Glutamatergic neuron (in vitro differentiated cells): ENCODE measurements at regions not wholly inside any gene's neighbourhood (a gene's known extent, or its start where the extent isn't known, plus 50 kb on each side); places are given as distances from the start of the nearest gene placed in this dataset.

Source experiments
- DNase-seq: peaks from one replicate; pipeline ENCODE4 v3.0.0; 2022
- H3K27ac Mint-ChIP-seq: one replicate; pipeline ENCODE4 v1.8.0; 2020; ENCODE audit warnings: mild to moderate bottlenecking, mixed read lengths, inconsistent platforms; ENCODE audit not compliant: unreplicated experiment
- H3K27me3 Mint-ChIP-seq: one replicate; pipeline ENCODE4 v1.8.0; 2020; ENCODE audit warnings: mild to moderate bottlenecking, moderate library complexity, mixed read lengths, inconsistent platforms; ENCODE audit not compliant: unreplicated experiment
- H3K36me3 Mint-ChIP-seq: one replicate; pipeline ENCODE4 v1.8.0; 2020; ENCODE audit warnings: mild to moderate bottlenecking, mixed read lengths, inconsistent platforms; ENCODE audit not compliant: unreplicated experiment
- H3K4me1 Mint-ChIP-seq: one replicate; pipeline ENCODE4 v1.8.0; 2020; ENCODE audit warnings: mild to moderate bottlenecking, low read depth, mixed read lengths, inconsistent platforms; ENCODE audit not compliant: unreplicated experiment
- H3K4me3 Mint-ChIP-seq: one replicate; pipeline ENCODE4 v1.8.0; 2020; ENCODE audit warnings: mild to moderate bottlenecking, mixed read lengths, inconsistent platforms; ENCODE audit not compliant: unreplicated experiment
- H3K9me3 Mint-ChIP-seq: one replicate; pipeline ENCODE4 v1.8.0; 2020; ENCODE audit warnings: mild to moderate bottlenecking, moderate library complexity, mixed read lengths, inconsistent platforms; ENCODE audit not compliant: unreplicated experiment
- TF ChIP-seq, protein P1 (sequence below): fragments of 200-600 bp; sonication (generic); IDR thresholded peaks from one replicate; pipeline ENCODE4 v1.5.0; 2021; ENCODE audit not compliant: partially characterized antibody, unreplicated experiment

DNA sequence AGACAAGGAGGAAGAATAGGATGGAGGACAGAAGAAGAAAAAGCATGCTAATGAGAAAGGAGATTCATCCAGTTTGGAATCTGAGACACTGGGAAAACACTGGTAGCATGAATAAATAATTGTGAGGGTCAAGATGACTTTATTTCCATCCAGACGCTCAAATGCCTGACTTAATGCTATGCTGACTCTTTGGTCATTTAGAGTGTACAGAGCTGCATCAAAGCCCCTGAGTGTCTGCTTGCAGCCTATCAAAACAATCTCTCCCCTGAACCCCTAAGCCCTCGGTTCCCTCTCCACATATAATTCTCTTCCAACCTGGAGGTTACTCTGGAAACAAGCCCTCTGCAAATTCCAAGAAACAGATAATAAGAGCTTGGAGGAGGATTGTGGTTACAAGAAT is 208.8 kb downstream of the MAGEB17 start:
- H3K27me3 Mint-ChIP-seq = no peaks in the 10 kb centered on the region
- TF ChIP-seq, protein P1, sequence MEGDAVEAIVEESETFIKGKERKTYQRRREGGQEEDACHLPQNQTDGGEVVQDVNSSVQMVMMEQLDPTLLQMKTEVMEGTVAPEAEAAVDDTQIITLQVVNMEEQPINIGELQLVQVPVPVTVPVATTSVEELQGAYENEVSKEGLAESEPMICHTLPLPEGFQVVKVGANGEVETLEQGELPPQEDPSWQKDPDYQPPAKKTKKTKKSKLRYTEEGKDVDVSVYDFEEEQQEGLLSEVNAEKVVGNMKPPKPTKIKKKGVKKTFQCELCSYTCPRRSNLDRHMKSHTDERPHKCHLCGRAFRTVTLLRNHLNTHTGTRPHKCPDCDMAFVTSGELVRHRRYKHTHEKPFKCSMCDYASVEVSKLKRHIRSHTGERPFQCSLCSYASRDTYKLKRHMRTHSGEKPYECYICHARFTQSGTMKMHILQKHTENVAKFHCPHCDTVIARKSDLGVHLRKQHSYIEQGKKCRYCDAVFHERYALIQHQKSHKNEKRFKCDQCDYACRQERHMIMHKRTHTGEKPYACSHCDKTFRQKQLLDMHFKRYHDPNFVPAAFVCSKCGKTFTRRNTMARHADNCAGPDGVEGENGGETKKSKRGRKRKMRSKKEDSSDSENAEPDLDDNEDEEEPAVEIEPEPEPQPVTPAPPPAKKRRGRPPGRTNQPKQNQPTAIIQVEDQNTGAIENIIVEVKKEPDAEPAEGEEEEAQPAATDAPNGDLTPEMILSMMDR = no peak
- no peak overlapping the region for H3K27ac Mint-ChIP-seq
- H3K9me3 Mint-ChIP-seq = no peaks in the 10 kb centered on the region
- no peak for DNase-seq
- H3K4me3 Mint-ChIP-seq = no peak overlapping the region
- H3K4me1 Mint-ChIP-seq = no peaks in the 10 kb centered on the region
- H3K36me3 Mint-ChIP-seq = no peaks in the 10 kb centered on the region

DNA sequence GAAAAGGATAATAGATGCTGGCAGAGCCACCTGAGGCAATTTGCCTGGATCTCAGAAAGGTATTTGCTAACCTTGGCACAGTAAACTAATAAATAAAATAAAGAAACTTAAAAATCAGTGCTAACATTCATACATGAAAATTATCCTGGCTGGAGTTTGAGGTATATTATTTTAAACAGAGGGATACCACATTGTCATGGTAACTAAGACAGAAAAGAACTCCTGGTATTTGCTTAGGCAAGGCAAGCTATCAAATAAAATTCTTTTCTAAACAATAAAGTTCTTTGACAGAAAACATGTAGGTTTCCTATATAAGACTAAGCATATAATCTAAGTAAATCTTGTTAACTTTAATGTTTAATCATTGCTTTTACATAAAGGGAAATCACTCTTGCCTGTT is 218.8 kb downstream of the MAGEB17 start:
- no peaks in the 10 kb centered on the region for H3K36me3 Mint-ChIP-seq
- TF ChIP-seq, protein P1 = no peak
- no peak overlapping the region for H3K4me3 Mint-ChIP-seq
- no peaks in the 10 kb centered on the region for H3K4me1 Mint-ChIP-seq
- no peaks in the 10 kb centered on the region for H3K27me3 Mint-ChIP-seq
- H3K27ac Mint-ChIP-seq = no peak overlapping the region
- H3K9me3 Mint-ChIP-seq = no peaks in the 10 kb centered on the region
- no peak for DNase-seq

DNA sequence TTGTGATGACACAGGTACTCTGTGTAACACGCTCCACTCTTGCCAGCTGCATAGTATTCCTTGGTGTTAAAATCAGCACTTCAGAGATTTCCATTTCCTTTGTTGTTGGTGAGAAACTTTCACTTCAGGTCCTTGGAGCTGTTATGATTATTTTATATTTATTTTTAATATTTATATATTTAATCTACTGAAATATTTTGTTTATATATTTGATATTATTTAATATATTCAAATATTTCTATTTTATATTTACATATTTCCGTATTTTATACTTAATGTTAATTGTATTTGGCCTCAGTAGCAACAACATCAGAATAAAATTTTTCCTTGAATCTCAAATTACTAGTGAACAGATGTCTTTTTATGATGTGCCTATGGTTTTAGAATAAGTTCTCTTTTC is 225.3 kb downstream of the MAGEB17 start:
- H3K4me1 Mint-ChIP-seq = no peaks in the 10 kb centered on the region
- H3K9me3 Mint-ChIP-seq = no peaks in the 10 kb centered on the region
- H3K4me3 Mint-ChIP-seq = no peak overlapping the region
- no peak overlapping the region for H3K27ac Mint-ChIP-seq
- no peaks in the 10 kb centered on the region for H3K36me3 Mint-ChIP-seq
- TF ChIP-seq, protein P1 = no peak
- no peak for DNase-seq
- no peaks in the 10 kb centered on the region for H3K27me3 Mint-ChIP-seq

DNA sequence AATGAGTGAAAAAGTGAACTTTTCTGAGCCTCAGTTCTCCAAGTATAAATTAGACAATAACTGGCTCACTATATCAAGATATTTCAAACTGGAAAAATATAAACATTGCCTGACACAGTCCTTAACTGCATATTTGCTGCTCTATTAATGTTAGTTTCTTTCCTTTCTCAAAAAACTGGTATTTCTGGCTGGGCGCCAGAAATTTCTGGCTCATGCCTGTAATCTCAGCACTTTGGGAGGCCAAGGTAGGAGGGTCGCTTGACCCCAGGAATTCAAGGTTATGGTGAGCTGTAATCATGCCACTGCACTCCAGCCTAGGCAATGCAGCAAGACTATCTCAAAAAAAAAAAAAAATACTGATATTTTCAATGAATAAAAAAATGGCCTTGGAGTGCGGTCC is 227.0 kb downstream of the MAGEB17 start:
- no peaks in the 10 kb centered on the region for H3K9me3 Mint-ChIP-seq
- TF ChIP-seq, protein P1 = no peak
- H3K4me3 Mint-ChIP-seq = no peak overlapping the region
- H3K36me3 Mint-ChIP-seq = no peaks in the 10 kb centered on the region
- no peaks in the 10 kb centered on the region for H3K27me3 Mint-ChIP-seq
- no peak for DNase-seq
- no peak overlapping the region for H3K27ac Mint-ChIP-seq
- no peaks in the 10 kb centered on the region for H3K4me1 Mint-ChIP-seq

DNA sequence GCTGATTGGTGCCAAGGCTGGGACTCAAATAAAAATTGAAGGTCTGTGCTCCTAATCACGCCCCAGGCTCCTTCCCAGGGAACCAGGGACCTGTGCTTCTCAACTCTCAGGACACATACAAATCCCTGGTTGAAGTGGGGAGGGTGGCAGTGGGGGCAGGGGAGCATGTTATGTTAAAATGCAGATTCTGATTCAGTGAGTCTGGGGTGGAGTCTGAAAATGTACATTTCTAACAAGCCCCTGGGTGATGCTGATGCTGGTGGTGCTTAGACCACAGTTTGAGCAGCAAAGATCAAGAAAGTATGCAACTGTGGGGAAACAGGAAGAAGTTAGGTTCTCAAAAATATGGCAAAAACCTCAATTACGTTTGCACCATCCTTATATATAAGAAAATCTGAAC is 236.5 kb downstream of the MAGEB17 start:
- no peak overlapping the region for H3K4me3 Mint-ChIP-seq
- TF ChIP-seq, protein P1 = no peak
- H3K4me1 Mint-ChIP-seq = no peaks in the 10 kb centered on the region
- H3K9me3 Mint-ChIP-seq = no peaks in the 10 kb centered on the region
- no peaks in the 10 kb centered on the region for H3K36me3 Mint-ChIP-seq
- no peaks in the 10 kb centered on the region for H3K27me3 Mint-ChIP-seq
- no peak overlapping the region for H3K27ac Mint-ChIP-seq
- no peak for DNase-seq
